ENCODE measurements at regions not wholly inside any gene's neighbourhood (a gene's known extent, or its start where the extent isn't known, plus 50 kb on each side); places are given as distances from the start of the nearest gene placed in this dataset.

- no peak for DNase-seq (ENCODE audit: low read depth in 1 of 2, low spot score in 1 of 2)
- no peak overlapping the region for H3K27ac ChIP-seq (replicated peaks)
- H3K27me3 ChIP-seq (ENCODE audit: insufficient read depth, poor library complexity, severe bottlenecking): no peaks in the 10 kb centered on the region
- no peak overlapping the region for H3K4me3 ChIP-seq (replicated peaks; ENCODE audit: insufficient read depth, low read length)
- TF ChIP-seq POLR2AphosphoS5 (IDR thresholded peaks at IDR 0.05; ENCODE audit: low read depth): no peak
- no peak for TF ChIP-seq REST (IDR thresholded peaks at IDR 0.05; ENCODE audit: insufficient replicate concordance, low read depth)
- TF ChIP-seq CTCF (IDR thresholded peaks at IDR 0.05; ENCODE audit: insufficient read depth, low read length): no peak
- no peak for TF ChIP-seq GABPA (IDR thresholded peaks at IDR 0.05; ENCODE audit: low read depth)
- TF ChIP-seq SPI1 (IDR thresholded peaks at IDR 0.05; ENCODE audit: borderline replicate concordance, low read depth): no peak
Observed at GRCh38 chr7:89648509-89648908, 505.8 kb upstream of the STEAP1 start.

- Histone ChIP-seq H3K27ac (replicated peaks) (no peak overlapping the region), H3K27me3 (ENCODE audit: insufficient read depth, poor library complexity, severe bottlenecking) (no peaks in the 10 kb centered on the region), H3K4me3 (replicated peaks; ENCODE audit: insufficient read depth, low read length) (no peak overlapping the region)
- TF ChIP-seq GABPA (IDR thresholded peaks at IDR 0.05; ENCODE audit: low read depth) (no peak), POLR2AphosphoS5 (IDR thresholded peaks at IDR 0.05; ENCODE audit: low read depth) (no peak), REST (IDR thresholded peaks at IDR 0.05; ENCODE audit: insufficient replicate concordance, low read depth) (no peak), CTCF (IDR thresholded peaks at IDR 0.05; ENCODE audit: insufficient read depth, low read length) (no peak), SPI1 (IDR thresholded peaks at IDR 0.05; ENCODE audit: borderline replicate concordance, low read depth) (no peak)
- DNase-seq (ENCODE audit: low read depth in 1 of 2, low spot score in 1 of 2): no peak
Observed at GRCh38 chr7:89655946-89656345, 498.3 kb upstream of the STEAP1 start.

GRCh38 chr7:89661876-89662275 lies 492.4 kb upstream of the STEAP1 start:
- Histone ChIP-seq H3K4me3 (replicated peaks; ENCODE audit: insufficient read depth, low read length) (no peak overlapping the region), H3K27me3 (ENCODE audit: insufficient read depth, poor library complexity, severe bottlenecking) (no peaks in the 10 kb centered on the region), H3K27ac (replicated peaks) (no peak overlapping the region)
- DNase-seq (ENCODE audit: low read depth in 1 of 2, low spot score in 1 of 2): no peak
- TF ChIP-seq POLR2AphosphoS5 (IDR thresholded peaks at IDR 0.05; ENCODE audit: low read depth) (no peak), REST (IDR thresholded peaks at IDR 0.05; ENCODE audit: insufficient replicate concordance, low read depth) (no peak), SPI1 (IDR thresholded peaks at IDR 0.05; ENCODE audit: borderline replicate concordance, low read depth) (no peak), CTCF (IDR thresholded peaks at IDR 0.05; ENCODE audit: insufficient read depth, low read length) (no peak), GABPA (IDR thresholded peaks at IDR 0.05; ENCODE audit: low read depth) (no peak)
